Esophagus squamous epithelium (tissue), 5 donors: ENCODE measurements at regions not wholly inside any gene's neighbourhood (a gene's known extent, or its start where the extent isn't known, plus 50 kb on each side); places are given as distances from the start of the nearest gene placed in this dataset.

ENCODE experiments used
- DNase-seq: peaks from one replicate; lab custom pipeline; 2025; lab: John Stamatoyannopoulos, UW
- H3K27ac ChIP-seq, 4 donors: fragments of 200-600 bp; sonication (generic); one replicate each; pipeline ENCODE4 v1.5.1; 2016 to 2019; ENCODE audit warnings: mild to moderate bottlenecking in 1 of 4
- H3K27me3 ChIP-seq, 4 donors: fragments of 200-600 bp; sonication (generic); 1 replicate in 3 of 4; 2 replicates in 1 of 4; pipeline versions ENCODE4 v1.5.1 to v1.6.0; 2017 to 2021; ENCODE audit warnings: antibody characterized with exemption in 1 of 4
- H3K36me3 ChIP-seq, 3 donors: fragments of 200-600 bp; sonication (generic); one replicate each; pipeline ENCODE4 v1.5.1; 2016 to 2019
- H3K4me1 ChIP-seq, 3 donors: fragments of 200-600 bp; sonication (generic); one replicate each; pipeline ENCODE4 v1.5.1; 2017 to 2019
- H3K4me3 ChIP-seq, 4 donors: fragments of 200-600 bp; sonication (generic); 1 replicate in 3 of 4; 2 replicates in 1 of 4; pipeline ENCODE4 v1.5.1; 2016 to 2019; ENCODE audit warnings: mild to moderate bottlenecking in 2 of 4, moderate library complexity in 1 of 4
- H3K9me3 ChIP-seq, 3 donors: fragments of 200-600 bp; sonication (generic); one replicate each; pipeline ENCODE4 v1.5.1; 2016 to 2019
- POLR2A ChIP-seq, 4 donors: fragments of 450-650 bp; IDR thresholded peaks; one replicate each; pipeline ENCODE4 v1.6.1; 2017; ENCODE audit warnings: antibody characterized with exemption in 4 of 4, mild to moderate bottlenecking in 4 of 4, moderate library complexity in 3 of 4
- WGBS, 2 donors: methylation state at CpG; one replicate each; pipeline ENCODE4 v1.1.5; 2018; 5-methylcytosine and 5-hydroxymethylcytosine counted together
- intact Hi-C: fragments of 100-400 bp; cut with DNase I; formaldehyde crosslinking; loops from one replicate; pipeline ENCODE4 v1.15.0; 2022
- TF ChIP-seq, protein P1 (sequence below), 6 experiments: fragments of 450-650 bp in 4 of 6; fragments of 200-600 bp in 2 of 6; sonication (generic) in 2 of 6; IDR thresholded peaks; one replicate each; pipeline ENCODE4 v1.5.1; 2016 to 2019; ENCODE audit warnings: antibody characterized with exemption in 6 of 6, mild to moderate bottlenecking in 4 of 6, moderate library complexity in 4 of 6
- donor health status: DM: yes; HTN: yes; CAD: no.

DNA sequence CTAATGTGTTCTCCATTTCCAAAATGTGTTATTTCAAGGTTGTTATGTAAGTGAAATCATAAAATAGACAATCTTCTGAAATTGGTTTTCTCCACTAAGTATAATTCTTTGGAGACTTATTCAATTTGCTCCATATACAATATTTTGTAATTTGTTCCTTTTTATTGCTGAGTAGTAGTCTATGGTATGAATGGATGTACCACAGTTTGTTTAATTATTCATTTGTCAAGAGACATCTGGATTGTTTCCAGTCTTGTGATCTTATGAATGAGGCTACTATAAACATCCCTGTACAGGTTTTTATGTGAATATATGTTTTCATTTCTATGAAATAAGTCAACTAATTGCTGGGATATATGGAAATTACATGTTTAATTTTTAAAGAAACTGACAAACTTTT is 652.6 kb upstream of the PLXNA2 start:
- Histone ChIP-seq H3K27me3 (no peaks in the 10 kb centered on the region), H3K27ac (no peak overlapping the region), H3K4me1 (no peaks in the 10 kb centered on the region), H3K9me3 (peaks cover 0 to 5% (median 0%) of the 10 kb centered on the region in 3 donors), H3K4me3 (no peak overlapping the region), H3K36me3 (no peaks in the 10 kb centered on the region)
- TF ChIP-seq, protein P1, sequence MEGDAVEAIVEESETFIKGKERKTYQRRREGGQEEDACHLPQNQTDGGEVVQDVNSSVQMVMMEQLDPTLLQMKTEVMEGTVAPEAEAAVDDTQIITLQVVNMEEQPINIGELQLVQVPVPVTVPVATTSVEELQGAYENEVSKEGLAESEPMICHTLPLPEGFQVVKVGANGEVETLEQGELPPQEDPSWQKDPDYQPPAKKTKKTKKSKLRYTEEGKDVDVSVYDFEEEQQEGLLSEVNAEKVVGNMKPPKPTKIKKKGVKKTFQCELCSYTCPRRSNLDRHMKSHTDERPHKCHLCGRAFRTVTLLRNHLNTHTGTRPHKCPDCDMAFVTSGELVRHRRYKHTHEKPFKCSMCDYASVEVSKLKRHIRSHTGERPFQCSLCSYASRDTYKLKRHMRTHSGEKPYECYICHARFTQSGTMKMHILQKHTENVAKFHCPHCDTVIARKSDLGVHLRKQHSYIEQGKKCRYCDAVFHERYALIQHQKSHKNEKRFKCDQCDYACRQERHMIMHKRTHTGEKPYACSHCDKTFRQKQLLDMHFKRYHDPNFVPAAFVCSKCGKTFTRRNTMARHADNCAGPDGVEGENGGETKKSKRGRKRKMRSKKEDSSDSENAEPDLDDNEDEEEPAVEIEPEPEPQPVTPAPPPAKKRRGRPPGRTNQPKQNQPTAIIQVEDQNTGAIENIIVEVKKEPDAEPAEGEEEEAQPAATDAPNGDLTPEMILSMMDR (IDR thresholded peaks at IDR 0.05): no peak
- no peak for TF ChIP-seq POLR2A (IDR thresholded peaks at IDR 0.05)
- intact Hi-C loops: no loop called here
- DNase-seq: no peak

DNA sequence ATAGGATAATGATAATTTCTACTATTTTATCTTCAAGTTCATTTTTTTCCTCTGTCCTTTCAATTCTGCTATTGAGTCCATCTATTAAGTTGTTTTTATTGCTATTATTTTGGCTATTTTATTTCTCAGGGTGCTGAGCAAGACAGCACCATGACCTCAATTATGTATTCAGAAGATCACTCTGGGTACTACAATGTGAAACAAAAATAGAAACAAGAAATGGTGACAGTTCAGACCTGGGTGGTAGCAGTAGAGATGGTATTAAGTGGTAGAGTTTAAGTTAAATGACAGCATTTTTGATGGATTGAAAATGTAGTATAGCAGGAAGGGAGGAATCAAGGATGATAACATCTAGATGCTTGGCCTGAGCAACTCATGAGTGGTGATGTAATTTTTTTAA is 655.3 kb upstream of the PLXNA2 start:
- Histone ChIP-seq H3K9me3 (peaks cover 0 to 5% (median 0%) of the 10 kb centered on the region in 3 donors), H3K27ac (no peak overlapping the region), H3K4me3 (no peak overlapping the region), H3K27me3 (no peaks in the 10 kb centered on the region), H3K36me3 (no peaks in the 10 kb centered on the region), H3K4me1 (no peaks in the 10 kb centered on the region)
- TF ChIP-seq, protein P1 (IDR thresholded peaks at IDR 0.05): no peak
- TF ChIP-seq POLR2A (IDR thresholded peaks at IDR 0.05): no peak
- no peak for DNase-seq
- intact Hi-C loops: no loop called here

DNA sequence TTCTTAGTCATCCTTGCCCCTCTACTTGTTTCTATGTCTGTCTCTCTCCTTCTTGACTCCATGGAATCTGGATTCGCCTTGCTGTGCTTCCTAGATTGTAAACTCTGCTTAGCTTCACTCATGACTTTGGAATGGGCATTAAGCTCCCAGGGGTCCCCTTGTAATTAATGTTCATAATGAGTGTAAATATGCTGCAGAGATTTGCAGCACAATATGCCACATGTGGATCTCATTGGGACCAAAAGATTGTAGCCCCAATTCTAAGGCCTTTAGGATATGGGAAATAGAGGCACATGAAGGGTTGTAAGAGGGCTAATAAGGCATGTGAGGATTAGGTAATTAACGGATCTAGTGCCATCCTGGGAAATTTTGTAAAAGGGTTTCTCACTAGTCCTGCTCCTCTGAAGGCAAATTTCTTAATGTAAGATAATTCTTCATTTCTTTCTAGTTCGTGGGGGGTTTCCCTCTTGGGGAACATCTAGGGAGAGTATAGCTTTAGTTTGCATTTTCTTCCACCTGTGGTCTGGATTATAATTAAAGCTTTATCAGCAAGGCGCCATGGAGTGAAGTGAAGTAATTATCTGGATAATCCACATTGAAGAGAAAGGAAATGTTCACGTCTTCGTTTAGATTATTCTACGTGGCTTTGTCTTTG is 659.2 kb upstream of the PLXNA2 start:
- H3K4me1 ChIP-seq: no peaks in the 10 kb centered on the region
- DNase-seq: no peak
- intact Hi-C loops: no loop called here
- WGBS, 2 donors: 89 to 90% methylated on average over 7 of the region's 7 CpGs
- H3K27me3 ChIP-seq: peaks cover 0 to 10% (median 0%) of the 10 kb centered on the region in 4 donors
- H3K27ac ChIP-seq: no peak overlapping the region
- TF ChIP-seq POLR2A (IDR thresholded peaks at IDR 0.05): no peak
- TF ChIP-seq, protein P1 (IDR thresholded peaks at IDR 0.05): no peak
- H3K36me3 ChIP-seq: no peaks in the 10 kb centered on the region
- no peak overlapping the region for H3K4me3 ChIP-seq
- H3K9me3 ChIP-seq: no peaks in the 10 kb centered on the region

DNA sequence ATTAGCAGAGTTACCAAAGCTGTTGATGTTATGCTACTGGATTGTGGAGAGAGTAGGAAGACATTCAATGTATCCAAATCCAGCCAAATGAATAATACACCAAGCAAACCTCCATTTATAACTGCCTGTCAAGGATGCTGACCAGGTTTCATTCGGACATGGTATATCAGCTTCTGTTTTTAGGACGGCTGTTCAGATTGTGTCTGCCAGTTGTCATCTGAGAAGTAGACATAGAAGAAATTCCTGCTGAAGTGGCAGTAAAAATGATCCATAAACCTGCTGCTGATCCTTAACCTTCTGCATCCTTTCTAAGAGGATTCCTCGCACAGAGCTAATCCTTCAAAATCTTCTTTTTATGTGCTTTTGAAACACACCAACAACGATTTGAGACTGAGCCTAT is 663.6 kb upstream of the PLXNA2 start:
- no peak overlapping the region for H3K27ac ChIP-seq
- peaks cover 0 to 13% (median 0%) of the 10 kb centered on the region in 4 donors for H3K27me3 ChIP-seq
- H3K36me3 ChIP-seq: no peaks in the 10 kb centered on the region
- 65 to 66% methylated on average over 4 of the region's 4 CpGs for WGBS, 2 donors
- H3K4me3 ChIP-seq: no peak overlapping the region
- intact Hi-C loops: no loop called here
- TF ChIP-seq, protein P1 (IDR thresholded peaks at IDR 0.05): no peak
- TF ChIP-seq POLR2A (IDR thresholded peaks at IDR 0.05): no peak
- no peak for DNase-seq
- H3K4me1 ChIP-seq: no peaks in the 10 kb centered on the region
- peaks cover 0 to 3% (median 0%) of the 10 kb centered on the region in 3 donors for H3K9me3 ChIP-seq

DNA sequence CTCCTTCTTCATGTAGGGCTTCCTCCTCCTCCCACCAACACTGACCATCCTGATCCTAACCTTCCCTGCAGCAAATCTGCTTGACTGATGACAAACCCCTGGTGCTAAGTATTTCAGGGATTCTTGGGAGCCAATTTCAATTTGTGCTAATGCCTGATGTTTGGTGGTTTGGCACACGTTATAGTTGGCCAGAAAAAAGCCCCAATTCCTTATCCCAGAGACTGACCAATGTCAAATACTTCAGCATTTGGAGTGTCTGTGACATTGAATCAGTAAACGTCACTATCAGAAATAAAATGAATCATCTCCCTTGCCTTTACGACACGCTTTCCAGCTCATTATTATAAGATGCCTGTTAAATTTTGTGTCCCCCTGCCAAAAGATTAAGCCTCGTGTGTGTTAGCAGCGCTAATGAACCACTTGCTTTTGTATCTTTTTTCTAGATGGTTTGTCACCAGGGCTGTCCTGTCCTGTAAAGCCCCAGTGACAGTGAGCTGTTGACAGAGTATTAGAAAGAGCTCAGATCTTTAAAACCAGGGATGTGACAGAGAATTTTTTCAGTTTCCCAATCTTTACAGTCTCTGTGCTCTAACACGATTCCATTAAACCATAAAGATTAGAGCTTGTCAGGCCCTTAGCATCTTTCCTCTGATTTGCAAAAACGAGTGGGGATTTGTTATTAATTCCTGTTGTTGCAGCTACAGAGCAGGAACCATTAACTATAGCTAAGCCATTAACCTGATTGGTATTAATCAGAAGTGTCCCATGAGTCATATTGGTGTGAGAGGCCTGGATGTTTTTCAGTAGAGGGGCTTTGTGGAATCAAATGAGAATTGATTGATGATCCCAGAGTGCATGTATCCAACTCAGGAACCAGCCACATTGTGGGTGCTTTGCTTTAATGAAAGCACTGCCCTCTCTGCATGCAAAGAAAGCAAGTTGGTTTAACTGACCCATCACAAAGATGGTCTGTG is 665.1 kb upstream of the PLXNA2 start:
- Histone ChIP-seq H3K27ac (no peak overlapping the region), H3K27me3 (peaks cover 0 to 13% (median 0%) of the 10 kb centered on the region in 4 donors), H3K36me3 (no peaks in the 10 kb centered on the region), H3K9me3 (peaks cover 0 to 5% (median 0%) of the 10 kb centered on the region in 3 donors), H3K4me1 (no peaks in the 10 kb centered on the region), H3K4me3 (no peak overlapping the region)
- TF ChIP-seq POLR2A (IDR thresholded peaks at IDR 0.05): no peak
- TF ChIP-seq, protein P1 (IDR thresholded peaks at IDR 0.05): no peak
- no peak for DNase-seq
- intact Hi-C loops: no loop called here
- WGBS, 2 donors: 56 to 59% methylated on average over 8 of the region's 8 CpGs
